Body of pancreas (tissue), 4 donors: ENCODE measurements at regions not wholly inside any gene's neighbourhood (a gene's known extent, or its start where the extent isn't known, plus 50 kb on each side); places are given as distances from the start of the nearest gene placed in this dataset.

ENCODE experiments used
- ATAC-seq: fragments of 150-250 bp; one replicate; pipeline ENCODE4 v1.9.1; 2016
- DNase-seq, 4 donors: peaks; one replicate each; pipeline ENCODE4 v3.0.0-alpha.2; 2019
- H3K27ac ChIP-seq, 4 donors: fragments of 200-600 bp; sonication (generic); 1 replicate in 3 of 4; 2 replicates in 1 of 4; pipeline versions ENCODE4 v1.5.1 to v1.6.1; 2016 to 2019; ENCODE audit warnings: mild to moderate bottlenecking in 1 of 4, mixed read lengths in 1 of 4, moderate library complexity in 1 of 4
- H3K27me3 ChIP-seq, 2 donors: fragments of 200-600 bp; sonication (generic); one replicate each; pipeline ENCODE4 v1.6.0; 2016; ENCODE audit warnings: mild to moderate bottlenecking in 1 of 2
- H3K36me3 ChIP-seq, 2 donors: fragments of 200-600 bp; sonication (generic); replicated peaks in 1 of 2; 2 replicates each; pipeline ENCODE4 v1.5.1; 2016; ENCODE audit warnings: low read depth in 2 of 2; ENCODE audit not compliant: insufficient read depth in 1 of 2
- H3K4me1 ChIP-seq: fragments of 200-600 bp; sonication (generic); one replicate; pipeline ENCODE4 v1.6.0; 2016
- H3K4me3 ChIP-seq, 2 donors: fragments of 200-600 bp; sonication (generic); 1 replicate in 1 of 2; 2 replicates in 1 of 2; pipeline ENCODE4 v1.5.1; 2016 to 2019
- H3K9me3 ChIP-seq, 3 donors: fragments of 200-600 bp; sonication (generic); 1 replicate in 2 of 3; 2 replicates in 1 of 3; pipeline ENCODE4 v1.5.1; 2016
- CTCF ChIP-seq, 7 experiments: fragments of 450-650 bp in 4 of 7; fragments of 200-600 bp in 3 of 7; sonication (generic) in 3 of 7; IDR thresholded peaks; one replicate each; pipeline ENCODE4 v1.5.1; 2016 to 2019; ENCODE audit warnings: antibody characterized with exemption in 7 of 7
- POLR2A ChIP-seq, 3 donors: fragments of 450-650 bp; IDR thresholded peaks; one replicate each; pipeline ENCODE4 v1.6.1; 2016; ENCODE audit warnings: antibody characterized with exemption in 3 of 3, mild to moderate bottlenecking in 2 of 3
- WGBS, 2 donors: methylation state at CpG; one replicate each; pipeline ENCODE4 v1.1.5; 2017; 5-methylcytosine and 5-hydroxymethylcytosine counted together
- intact Hi-C: fragments of 100-400 bp; cut with DNase I; formaldehyde crosslinking; loops from one replicate; pipeline ENCODE4 v1.15.1; 2023

- Histone ChIP-seq H3K27me3 (no peaks in the 10 kb centered on the region), H3K27ac (no peak overlapping the region), H3K9me3 (no peaks in the 10 kb centered on the region), H3K4me1 (no peaks in the 10 kb centered on the region), H3K4me3 (no peak overlapping the region), H3K36me3 (no peaks in the 10 kb centered on the region)
- TF ChIP-seq POLR2A (IDR thresholded peaks at IDR 0.05): no peak
- TF ChIP-seq CTCF (IDR thresholded peaks at IDR 0.05): no peak
- ATAC-seq: no peak
- WGBS, 2 donors: 77 to 85% methylated on average over 11 to 14 of the region's 14 CpGs
- intact Hi-C loops: no loop called here
- DNase-seq: no peak
Observed at GRCh38 chr7:159200421-159200820, 55.8 kb upstream of the VIPR2 start.

GRCh38 chr7:159198016-159198724, 53.5 kb upstream of the VIPR2 start:
- H3K27ac ChIP-seq: no peak overlapping the region
- TF ChIP-seq POLR2A (IDR thresholded peaks at IDR 0.05) (no peak), CTCF (IDR thresholded peaks at IDR 0.05) (no peak)
- no peak for DNase-seq
- H3K4me1 ChIP-seq: no peaks in the 10 kb centered on the region
- H3K9me3 ChIP-seq: no peaks in the 10 kb centered on the region
- WGBS, 2 donors: 85 to 86% methylated on average over 15 of the region's 15 CpGs
- no peak overlapping the region for H3K4me3 ChIP-seq
- no peaks in the 10 kb centered on the region for H3K36me3 ChIP-seq
- no peaks in the 10 kb centered on the region for H3K27me3 ChIP-seq
- no peak for ATAC-seq
- intact Hi-C loops: no loop called here

- H3K27ac ChIP-seq: no peak overlapping the region
- H3K9me3 ChIP-seq: no peaks in the 10 kb centered on the region
- no peak overlapping the region for H3K4me3 ChIP-seq
- H3K36me3 ChIP-seq: no peaks in the 10 kb centered on the region
- DNase-seq: no peak
- TF ChIP-seq CTCF (IDR thresholded peaks at IDR 0.05) (no peak), POLR2A (IDR thresholded peaks at IDR 0.05) (no peak)
- H3K4me1 ChIP-seq: no peaks in the 10 kb centered on the region
- intact Hi-C loops: no loop called here
- no peaks in the 10 kb centered on the region for H3K27me3 ChIP-seq
- no peak for ATAC-seq
- 48 to 65% methylated on average over 19 to 20 of the region's 20 CpGs for WGBS, 2 donors
Observed at GRCh38 chr7:159197066-159197975, 52.7 kb upstream of the VIPR2 start.

DNA sequence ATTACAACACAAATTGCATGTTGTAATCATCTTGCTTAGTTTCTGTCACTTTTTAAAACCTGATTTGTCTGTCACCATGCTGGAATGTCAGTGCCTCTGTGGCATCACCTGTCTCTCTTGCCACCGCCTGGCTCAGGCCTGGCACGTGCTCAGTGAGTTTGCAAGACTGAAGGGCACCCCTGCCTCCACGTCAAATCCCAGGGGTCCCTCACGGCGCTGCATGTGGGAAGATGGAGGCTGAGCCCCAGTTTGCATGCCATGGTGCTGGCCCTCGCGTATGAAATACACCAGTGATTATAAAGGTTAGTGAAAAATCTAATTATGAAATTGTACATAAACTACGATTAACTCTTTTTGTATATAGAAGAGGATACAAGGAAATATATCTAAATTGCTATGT, 51.9 kb upstream of the VIPR2 start:
- Histone ChIP-seq H3K4me3 (no peak overlapping the region), H3K9me3 (no peaks in the 10 kb centered on the region), H3K27ac (no peak overlapping the region), H3K36me3 (no peaks in the 10 kb centered on the region), H3K4me1 (no peaks in the 10 kb centered on the region), H3K27me3 (no peaks in the 10 kb centered on the region)
- DNase-seq (no peak), ATAC-seq (no peak)
- no peak for TF ChIP-seq CTCF (IDR thresholded peaks at IDR 0.05)
- WGBS, 2 donors: 91 to 95% methylated on average over 8 of the region's 8 CpGs
- intact Hi-C loops: no loop called here
